DND-41 (cell line): ENCODE measurements at regions not wholly inside any gene's neighbourhood (a gene's known extent, or its start where the extent isn't known, plus 50 kb on each side); places are given as distances from the start of the nearest gene placed in this dataset.

Experiments
- ATAC-seq: fragments of 200-7000 bp; cut with Tn5 transposase; 3 replicates; pipeline ENCODE4 v1.9.1; 2021; ENCODE audit warnings: low read depth; ENCODE audit not compliant: insufficient read depth
- DNase-seq: peaks from one replicate; pipeline ENCODE4 v3.0.0-alpha.2; 2020
- H2AFZ ChIP-seq: 2 replicates; pipeline ENCODE4 v1.6.0; 2012; ENCODE audit warnings: low read depth, low read length
- H3K27ac ChIP-seq: 2 replicates; pipeline ENCODE4 v1.5.1; 2012; ENCODE audit warnings: low read length, inconsistent platforms
- H3K27me3 ChIP-seq: fragments of 200-600 bp; sonication (generic); 2 replicates; pipeline ENCODE4 v1.6.0; 2012; ENCODE audit warnings: low read length, mild to moderate bottlenecking, inconsistent platforms; ENCODE audit not compliant: insufficient read depth, poor library complexity
- H3K36me3 ChIP-seq: 2 replicates; pipeline ENCODE4 v1.5.1; 2012; ENCODE audit warnings: low read length, inconsistent platforms; ENCODE audit not compliant: insufficient read depth
- H3K4me1 ChIP-seq: 2 replicates; pipeline ENCODE4 v1.5.1; 2012; ENCODE audit warnings: mild to moderate bottlenecking, low read length; ENCODE audit not compliant: insufficient read depth
- H3K4me2 ChIP-seq: 2 replicates; pipeline ENCODE4 v1.6.0; 2012; ENCODE audit warnings: mild to moderate bottlenecking, moderate library complexity, low read length, inconsistent platforms; ENCODE audit not compliant: insufficient read depth
- H3K4me3 ChIP-seq, 2 experiments: fragments of 200-600 bp in 1 of 2; shearing (Covaris generic) in 1 of 2; 2 replicates each; pipeline ENCODE4 v1.5.1; 2012 to 2016; ENCODE audit warnings: inconsistent platforms in 2 of 2, low read length in 2 of 2, mild to moderate bottlenecking in 2 of 2, low read depth in 1 of 2, moderate library complexity in 1 of 2
- H3K79me2 ChIP-seq: 2 replicates; pipeline ENCODE4 v1.6.0; 2012; ENCODE audit warnings: low read length, inconsistent platforms; ENCODE audit not compliant: insufficient read depth
- H3K9ac ChIP-seq: 2 replicates; pipeline ENCODE4 v1.6.0; 2012; ENCODE audit warnings: low read depth, mild to moderate bottlenecking, inconsistent platforms, low read length, moderate library complexity
- H3K9me3 ChIP-seq: 2 replicates; pipeline ENCODE4 v1.5.1; 2012; ENCODE audit warnings: low read length, moderate library complexity, mild to moderate bottlenecking, inconsistent platforms; ENCODE audit not compliant: insufficient read depth, severe bottlenecking
- H4K20me1 ChIP-seq: 2 replicates; pipeline ENCODE4 v1.6.0; 2012; ENCODE audit warnings: low read length; ENCODE audit not compliant: insufficient read depth
- CTCF ChIP-seq: IDR thresholded peaks from 2 replicates; pipeline ENCODE4 v1.5.1; 2012; ENCODE audit warnings: borderline replicate concordance, low read length, moderate library complexity, mild to moderate bottlenecking; ENCODE audit not compliant: poor library complexity, severe bottlenecking; ENCODE audit errors: extremely low read depth
- EZH2 ChIP-seq: IDR thresholded peaks from 3 replicates; pipeline ENCODE4 v1.6.1; 2012; ENCODE audit warnings: borderline replicate concordance, low read depth, mild to moderate bottlenecking, moderate library complexity, low read length, inconsistent platforms; ENCODE audit not compliant: severe bottlenecking

GRCh38 chr18:34083910-34084535 is 140.7 kb downstream of the NOL4 start:
- DNase-seq (no peak), ATAC-seq (no peak)
- no peaks in the 10 kb centered on the region for H3K27me3 ChIP-seq

GRCh38 chr18:34077599-34077998 is 147.1 kb downstream of the NOL4 start:
- H3K27me3 ChIP-seq, result no peaks in the 10 kb centered on the region
- no peak for TF ChIP-seq EZH2
- no peak for TF ChIP-seq CTCF
- H3K36me3 ChIP-seq, result no peaks in the 10 kb centered on the region
- no peaks in the 10 kb centered on the region for H3K4me1 ChIP-seq
- H3K9ac ChIP-seq, result no peak overlapping the region
- ATAC-seq (no peak), DNase-seq (no peak)
- H4K20me1 ChIP-seq, result no peaks in the 10 kb centered on the region
- no peak overlapping the region for H2AFZ ChIP-seq
- no peak overlapping the region for H3K4me3 ChIP-seq
- H3K27ac ChIP-seq, result no peak overlapping the region
- H3K9me3 ChIP-seq, result no peaks in the 10 kb centered on the region
- H3K4me2 ChIP-seq, result no peak overlapping the region
- no peaks in the 10 kb centered on the region for H3K79me2 ChIP-seq

More at GRCh38 chr18:34083910-34084535, 140.7 kb downstream of the NOL4 start:
- no peak overlapping the region for H3K9ac ChIP-seq
- no peak overlapping the region for H3K4me3 ChIP-seq
- no peaks in the 10 kb centered on the region for H4K20me1 ChIP-seq
- H3K27ac ChIP-seq, result no peak overlapping the region
- TF ChIP-seq EZH2 (no peak), CTCF (no peak)
- no peaks in the 10 kb centered on the region for H3K9me3 ChIP-seq
- no peak overlapping the region for H3K4me2 ChIP-seq
- H3K4me1 ChIP-seq, result no peaks in the 10 kb centered on the region
- no peaks in the 10 kb centered on the region for H3K36me3 ChIP-seq
- no peak overlapping the region for H2AFZ ChIP-seq
- no peaks in the 10 kb centered on the region for H3K79me2 ChIP-seq

- Histone ChIP-seq H3K79me2 (no peaks in the 10 kb centered on the region), H3K4me3 (no peak overlapping the region), H3K36me3 (no peaks in the 10 kb centered on the region), H2AFZ (no peak overlapping the region), H3K27ac (no peak overlapping the region), H3K4me2 (no peak overlapping the region), H3K27me3 (no peaks in the 10 kb centered on the region), H3K9ac (no peak overlapping the region), H4K20me1 (no peaks in the 10 kb centered on the region), H3K9me3 (no peaks in the 10 kb centered on the region), H3K4me1 (no peaks in the 10 kb centered on the region)
- no peak for DNase-seq
- ATAC-seq, result no peak
- TF ChIP-seq CTCF (no peak), EZH2 (no peak)
Observed at GRCh38 chr18:34075963-34076860, 148.5 kb downstream of the NOL4 start.
